Uterus (tissue), 2 donors: ENCODE measurements at regions not wholly inside any gene's neighbourhood (a gene's known extent, or its start where the extent isn't known, plus 50 kb on each side); places are given as distances from the start of the nearest gene placed in this dataset.

Experiments
- CTCF ChIP-seq, 4 experiments: fragments of 200-600 bp in 2 of 4; fragments of 450-650 bp in 2 of 4; sonication (generic) in 2 of 4; IDR thresholded peaks; one replicate each; pipeline ENCODE4 v1.5.1; 2016 to 2019; ENCODE audit warnings: antibody characterized with exemption in 4 of 4, mild to moderate bottlenecking in 2 of 4, moderate library complexity in 1 of 4
- POLR2A ChIP-seq, 2 donors: fragments of 450-650 bp; IDR thresholded peaks; one replicate each; pipeline ENCODE4 v1.6.1; 2016; ENCODE audit warnings: antibody characterized with exemption in 2 of 2, mild to moderate bottlenecking in 1 of 2, moderate library complexity in 1 of 2

GRCh38 chr5:105057001-105057436 is 1494.4 kb upstream of the NUDT12 start:
- TF ChIP-seq CTCF (IDR thresholded peaks at IDR 0.05) (no peak), POLR2A (IDR thresholded peaks at IDR 0.05) (no peak)
